Non-pigmented ciliary epithelial cell (primary cell): ENCODE measurements at regions not wholly inside any gene's neighbourhood (a gene's known extent, or its start where the extent isn't known, plus 50 kb on each side); places are given as distances from the start of the nearest gene placed in this dataset.

Experiments
- DNase-seq: peaks from one replicate; pipeline ENCODE4 v3.0.0-alpha.2; 2010; ENCODE audit warnings: low read depth

- no peak for DNase-seq
Observed at GRCh38 chr22:46078241-46079092, 71.9 kb upstream of the PPARA start.

GRCh38 chr22:46079093-46079860 lies 71.0 kb upstream of the PPARA start:
- DNase-seq, result no peak

- no peak for DNase-seq
Observed at GRCh38 chr22:46079861-46080821, 70.2 kb upstream of the PPARA start.

- no peak for DNase-seq
Observed at GRCh38 chr22:46081036-46081830, 69.1 kb upstream of the PPARA start.

GRCh38 chr22:46081831-46082210 lies 68.5 kb upstream of the PPARA start:
- DNase-seq, result no peak

GRCh38 chr22:46082633-46083032 lies 67.7 kb upstream of the PPARA start:
- no peak for DNase-seq

GRCh38 chr22:46083383-46084350 lies 66.7 kb upstream of the PPARA start:
- DNase-seq, result no peak

GRCh38 chr22:46084376-46084775 lies 66.0 kb upstream of the PPARA start:
- DNase-seq, result no peak

GRCh38 chr22:46084943-46085827 lies 65.1 kb upstream of the PPARA start:
- no peak for DNase-seq

- DNase-seq, result no peak
Observed at GRCh38 chr22:46085828-46086576, 64.3 kb upstream of the PPARA start.

GRCh38 chr22:46086577-46087335 lies 63.6 kb upstream of the PPARA start:
- no peak for DNase-seq

- no peak for DNase-seq
Observed at GRCh38 chr22:46087336-46087690, 63.0 kb upstream of the PPARA start.

GRCh38 chr22:46087816-46088277 lies 62.5 kb upstream of the PPARA start:
- DNase-seq, result no peak

GRCh38 chr22:46088541-46089311 lies 61.6 kb upstream of the PPARA start:
- DNase-seq, result no peak

- no peak for DNase-seq
Observed at GRCh38 chr22:46089426-46090035, 60.8 kb upstream of the PPARA start.

- no peak for DNase-seq
Observed at GRCh38 chr22:46090036-46090591, 60.2 kb upstream of the PPARA start.
